ENCODE measurements at regions not wholly inside any gene's neighbourhood (a gene's known extent, or its start where the extent isn't known, plus 50 kb on each side); places are given as distances from the start of the nearest gene placed in this dataset.

DNA sequence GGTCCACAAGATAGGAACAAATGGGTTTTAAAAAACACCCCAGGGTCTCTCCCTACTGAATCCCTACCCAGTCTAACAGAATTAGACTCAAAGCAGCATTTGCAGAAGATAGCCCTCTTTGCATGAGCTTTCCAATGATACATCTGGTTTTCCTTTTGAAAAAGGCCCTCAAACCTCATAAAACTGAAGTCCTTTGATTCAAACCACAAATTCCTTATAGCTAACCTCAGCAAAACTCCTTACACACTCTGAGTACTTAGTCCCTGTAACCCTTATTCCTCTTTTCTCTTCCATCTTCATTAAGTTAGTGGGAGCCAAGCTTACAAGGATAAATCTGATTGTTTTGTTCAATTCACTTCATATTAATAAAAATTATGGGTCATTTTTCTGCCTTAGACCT lies 90.5 kb upstream of the TNC start:
- TF ChIP-seq EZH2 (IDR thresholded peaks at IDR 0.05; ENCODE audit: insufficient read depth, poor library complexity, severe bottlenecking): no peak
- TF ChIP-seq EZH2phosphoT487 (IDR thresholded peaks at IDR 0.05; ENCODE audit: insufficient read depth, low read depth): no peak
